Body of pancreas (tissue), 4 donors: ENCODE measurements at regions not wholly inside any gene's neighbourhood (a gene's known extent, or its start where the extent isn't known, plus 50 kb on each side); places are given as distances from the start of the nearest gene placed in this dataset.

ENCODE experiments used
- POLR2A ChIP-seq, 3 donors: fragments of 450-650 bp; IDR thresholded peaks; one replicate each; pipeline ENCODE4 v1.6.1; 2016; ENCODE audit warnings: antibody characterized with exemption in 3 of 3, mild to moderate bottlenecking in 2 of 3
- TF ChIP-seq, protein P1 (sequence below), 7 experiments: fragments of 450-650 bp in 4 of 7; fragments of 200-600 bp in 3 of 7; sonication (generic) in 3 of 7; IDR thresholded peaks; one replicate each; pipeline ENCODE4 v1.5.1; 2016 to 2019; ENCODE audit warnings: antibody characterized with exemption in 7 of 7

- TF ChIP-seq, protein P1, sequence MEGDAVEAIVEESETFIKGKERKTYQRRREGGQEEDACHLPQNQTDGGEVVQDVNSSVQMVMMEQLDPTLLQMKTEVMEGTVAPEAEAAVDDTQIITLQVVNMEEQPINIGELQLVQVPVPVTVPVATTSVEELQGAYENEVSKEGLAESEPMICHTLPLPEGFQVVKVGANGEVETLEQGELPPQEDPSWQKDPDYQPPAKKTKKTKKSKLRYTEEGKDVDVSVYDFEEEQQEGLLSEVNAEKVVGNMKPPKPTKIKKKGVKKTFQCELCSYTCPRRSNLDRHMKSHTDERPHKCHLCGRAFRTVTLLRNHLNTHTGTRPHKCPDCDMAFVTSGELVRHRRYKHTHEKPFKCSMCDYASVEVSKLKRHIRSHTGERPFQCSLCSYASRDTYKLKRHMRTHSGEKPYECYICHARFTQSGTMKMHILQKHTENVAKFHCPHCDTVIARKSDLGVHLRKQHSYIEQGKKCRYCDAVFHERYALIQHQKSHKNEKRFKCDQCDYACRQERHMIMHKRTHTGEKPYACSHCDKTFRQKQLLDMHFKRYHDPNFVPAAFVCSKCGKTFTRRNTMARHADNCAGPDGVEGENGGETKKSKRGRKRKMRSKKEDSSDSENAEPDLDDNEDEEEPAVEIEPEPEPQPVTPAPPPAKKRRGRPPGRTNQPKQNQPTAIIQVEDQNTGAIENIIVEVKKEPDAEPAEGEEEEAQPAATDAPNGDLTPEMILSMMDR (IDR thresholded peaks at IDR 0.05): no peak
- no peak for TF ChIP-seq POLR2A (IDR thresholded peaks at IDR 0.05)
These were observed 181.2 kb downstream of the CHD9NB start for GRCh38 chr16:52871481-52871880.
